ENCODE measurements at regions not wholly inside any gene's neighbourhood (a gene's known extent, or its start where the extent isn't known, plus 50 kb on each side); places are given as distances from the start of the nearest gene placed in this dataset.
"Not testable (repeated sequence)": the region's sequence is repeated elsewhere in the genome, so short reads cannot be mapped to it uniquely, and the experiment has no call there.

GRCh38 chr18:2147476-2148230 lies 423.7 kb downstream of the METTL4 start:
- POLR2A ChIA-PET (ENCODE audit: partially characterized antibody), result no interaction called here
- Histone ChIP-seq H3K4me1 (ENCODE audit: insufficient read depth, low read length) (no peaks in the 10 kb centered on the region), H3K27me3 (ENCODE audit: insufficient read depth, low read length) (no peaks in the 10 kb centered on the region), H3K27ac (ENCODE audit: low read depth, low read length) (no peak overlapping the region), H3K4me3 (ENCODE audit: low read length in 2 of 2) (no peak overlapping the region), H3K36me3 (ENCODE audit: insufficient read depth, low read length) (no peaks in the 10 kb centered on the region), H3K9me3 (ENCODE audit: control insufficient read depth in 1 of 2, low read length in 2 of 2) (no peaks in the 10 kb centered on the region)
- CTCF ChIA-PET (ENCODE audit: partially characterized antibody), result no interaction called here
- no peaks in the 10 kb centered on the region for H3K36me3 Mint-ChIP-seq
- H3K27ac Mint-ChIP-seq, result no peak overlapping the region
- intact Hi-C loops (cut with micrococcal nuclease), result no loop called here
- H3K4me1 Mint-ChIP-seq, result no peaks in the 10 kb centered on the region
- H3K9me3 Mint-ChIP-seq, result peaks cover 0 to 5% (median 0%) of the 10 kb centered on the region in 8 donors
- no peak overlapping the region for H3K4me3 Mint-ChIP-seq
- H3K27me3 Mint-ChIP-seq, result peaks cover 7 to 8% of the 10 kb centered on the region in 2 donors
- DNase-seq, result no peak

GRCh38 chr18:2148823-2149222 lies 422.5 kb downstream of the METTL4 start:
- Histone ChIP-seq H3K27me3 (ENCODE audit: insufficient read depth, low read length) (no peaks in the 10 kb centered on the region), H3K4me3 (ENCODE audit: low read length in 2 of 2) (no peak overlapping the region), H3K4me1 (ENCODE audit: insufficient read depth, low read length) (no peaks in the 10 kb centered on the region), H3K9me3 (ENCODE audit: control insufficient read depth in 1 of 2, low read length in 2 of 2) (no peaks in the 10 kb centered on the region), H3K27ac (ENCODE audit: low read depth, low read length) (no peak overlapping the region), H3K36me3 (ENCODE audit: insufficient read depth, low read length) (no peaks in the 10 kb centered on the region)
- CTCF ChIA-PET (ENCODE audit: partially characterized antibody), result no interaction called here
- POLR2A ChIA-PET (ENCODE audit: partially characterized antibody), result no interaction called here
- Mint-ChIP-seq H3K27me3 (peaks cover 5 to 11% of the 10 kb centered on the region in 2 donors), H3K4me1 (no peaks in the 10 kb centered on the region), H3K4me3 (no peak overlapping the region), H3K36me3 (no peaks in the 10 kb centered on the region), H3K9me3 (peaks cover 0 to 5% (median 0%) of the 10 kb centered on the region in 8 donors), H3K27ac (no peak overlapping the region)
- intact Hi-C loops (cut with micrococcal nuclease), result no loop called here
- no peak for DNase-seq

- CTCF ChIA-PET (ENCODE audit: partially characterized antibody), result no interaction called here
- Mint-ChIP-seq H3K36me3 (no peaks in the 10 kb centered on the region), H3K9me3 (peaks cover 0 to 4% (median 0%) of the 10 kb centered on the region in 8 donors), H3K27ac (no peak overlapping the region), H3K27me3 (peaks cover 7 to 9% of the 10 kb centered on the region in 2 donors), H3K4me1 (no peaks in the 10 kb centered on the region), H3K4me3 (no peak overlapping the region)
- POLR2A ChIA-PET (ENCODE audit: partially characterized antibody), result no interaction called here
- no peak overlapping the region for H3K27ac ChIP-seq (ENCODE audit: low read depth, low read length)
- intact Hi-C loops (cut with micrococcal nuclease), result no loop called here
- no peak overlapping the region for H3K4me3 ChIP-seq (ENCODE audit: low read length in 2 of 2)
- H3K36me3 ChIP-seq (ENCODE audit: insufficient read depth, low read length), result no peaks in the 10 kb centered on the region
- no peaks in the 10 kb centered on the region for H3K27me3 ChIP-seq (ENCODE audit: insufficient read depth, low read length)
- no peaks in the 10 kb centered on the region for H3K4me1 ChIP-seq (ENCODE audit: insufficient read depth, low read length)
- no peak for DNase-seq
- no peaks in the 10 kb centered on the region for H3K9me3 ChIP-seq (ENCODE audit: control insufficient read depth in 1 of 2, low read length in 2 of 2)
These were observed 420.7 kb downstream of the METTL4 start for GRCh38 chr18:2150566-2150965.

DNA sequence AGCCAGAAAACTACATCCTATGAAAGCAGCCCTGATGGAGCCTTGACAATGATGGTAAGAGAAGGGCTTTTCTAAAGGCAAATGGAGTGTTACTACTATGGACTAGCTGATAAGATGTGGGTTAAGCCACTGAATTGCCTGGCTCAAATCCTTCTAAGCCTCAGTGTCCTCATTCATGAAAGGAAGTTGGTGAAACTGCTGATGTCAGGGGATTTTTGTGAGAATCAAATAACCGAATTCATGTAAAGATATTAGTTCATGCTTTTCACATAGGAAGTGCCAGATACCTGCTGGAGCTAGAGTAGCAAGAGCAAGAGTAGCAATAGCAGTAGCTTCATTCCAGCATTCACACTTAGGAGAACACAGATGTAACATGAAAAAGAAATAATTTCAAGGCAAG lies 417.0 kb downstream of the METTL4 start:
- ChIA-PET POLR2A (ENCODE audit: partially characterized antibody) (no interaction called here), CTCF (ENCODE audit: partially characterized antibody) (no interaction called here)
- no peaks in the 10 kb centered on the region for H3K27me3 ChIP-seq (ENCODE audit: insufficient read depth, low read length)
- intact Hi-C loops (cut with micrococcal nuclease), result no loop called here
- no peaks in the 10 kb centered on the region for H3K4me1 ChIP-seq (ENCODE audit: insufficient read depth, low read length)
- Mint-ChIP-seq H3K9me3 (no peaks in the 10 kb centered on the region), H3K4me1 (no peaks in the 10 kb centered on the region), H3K27ac (no peak overlapping the region), H3K27me3 (peaks cover 2 to 7% of the 10 kb centered on the region in 2 donors), H3K36me3 (no peaks in the 10 kb centered on the region), H3K4me3 (no peak overlapping the region)
- no peak for DNase-seq
- H3K9me3 ChIP-seq (ENCODE audit: control insufficient read depth in 1 of 2, low read length in 2 of 2), result no peaks in the 10 kb centered on the region
- no peaks in the 10 kb centered on the region for H3K36me3 ChIP-seq (ENCODE audit: insufficient read depth, low read length)
- no peak overlapping the region for H3K4me3 ChIP-seq (ENCODE audit: low read length in 2 of 2)
- no peak overlapping the region for H3K27ac ChIP-seq (ENCODE audit: low read depth, low read length)

- Mint-ChIP-seq H3K4me3 (no peak overlapping the region), H3K27ac (no peak overlapping the region), H3K36me3 (no peaks in the 10 kb centered on the region), H3K4me1 (no peaks in the 10 kb centered on the region), H3K9me3 (peaks cover 0 to 2% (median 0%) of the 10 kb centered on the region in 8 donors), H3K27me3 (no peaks in the 10 kb centered on the region)
- ChIA-PET CTCF (ENCODE audit: partially characterized antibody) (interaction anchor here (0.6 kb wide), 1 partner anchor 1794 kb away, joined by 3 read pairs; no protein-coding TSS in a partner anchor), POLR2A (ENCODE audit: partially characterized antibody) (no interaction called here)
- intact Hi-C loops (cut with micrococcal nuclease), result no loop called here
- Histone ChIP-seq H3K27ac (ENCODE audit: low read depth, low read length) (no peak overlapping the region), H3K4me1 (ENCODE audit: insufficient read depth, low read length) (no peaks in the 10 kb centered on the region), H3K9me3 (ENCODE audit: control insufficient read depth in 1 of 2, low read length in 2 of 2) (no peaks in the 10 kb centered on the region), H3K36me3 (ENCODE audit: insufficient read depth, low read length) (no peaks in the 10 kb centered on the region), H3K27me3 (ENCODE audit: insufficient read depth, low read length) (no peaks in the 10 kb centered on the region), H3K4me3 (ENCODE audit: low read length in 2 of 2) (no peak overlapping the region)
- DNase-seq, result no peak
These were observed 406.4 kb downstream of the METTL4 start for GRCh38 chr18:2164644-2165550.

DNA sequence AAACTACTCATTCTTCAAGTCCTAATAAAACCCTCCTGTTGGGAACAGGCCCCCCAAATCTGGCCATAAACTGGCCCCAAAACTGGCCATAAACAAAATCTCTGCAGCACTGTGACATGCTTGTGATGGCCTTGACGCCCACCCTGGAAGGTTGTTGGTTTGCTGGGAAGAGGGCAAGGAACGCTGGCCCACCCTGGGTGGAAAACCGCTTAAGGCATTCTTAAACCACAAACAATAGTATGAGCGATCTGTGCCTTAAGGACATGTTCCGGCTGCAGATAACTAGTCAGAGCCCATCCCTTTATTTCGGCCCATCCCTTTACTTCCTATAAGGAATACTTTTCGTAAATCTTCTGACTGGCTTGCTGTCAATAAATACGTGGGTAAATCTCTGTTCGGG lies 404.4 kb downstream of the METTL4 start:
- H3K27me3 Mint-ChIP-seq; H3K27ac ChIP-seq (ENCODE audit: low read depth, low read length); H3K4me3 Mint-ChIP-seq; H3K9me3 ChIP-seq (ENCODE audit: control insufficient read depth in 1 of 2, low read length in 2 of 2); intact Hi-C loops (cut with micrococcal nuclease); CTCF ChIA-PET (ENCODE audit: partially characterized antibody); H3K9me3 Mint-ChIP-seq; H3K4me1 ChIP-seq (ENCODE audit: insufficient read depth, low read length); H3K4me1 Mint-ChIP-seq; H3K4me3 ChIP-seq (ENCODE audit: low read length in 2 of 2); H3K27ac Mint-ChIP-seq; H3K36me3 ChIP-seq (ENCODE audit: insufficient read depth, low read length); H3K27me3 ChIP-seq (ENCODE audit: insufficient read depth, low read length); POLR2A ChIA-PET (ENCODE audit: partially characterized antibody); H3K36me3 Mint-ChIP-seq: not testable (repeated sequence)
- DNase-seq, result peak in 1 of 5 donors; percentile 25

- H3K27ac Mint-ChIP-seq, result no peak overlapping the region
- Histone ChIP-seq H3K4me3 (ENCODE audit: low read length in 2 of 2) (no peak overlapping the region), H3K9me3 (ENCODE audit: control insufficient read depth in 1 of 2, low read length in 2 of 2) (no peaks in the 10 kb centered on the region), H3K4me1 (ENCODE audit: insufficient read depth, low read length) (no peaks in the 10 kb centered on the region), H3K27ac (ENCODE audit: low read depth, low read length) (no peak overlapping the region), H3K36me3 (ENCODE audit: insufficient read depth, low read length) (no peaks in the 10 kb centered on the region), H3K27me3 (ENCODE audit: insufficient read depth, low read length) (no peaks in the 10 kb centered on the region)
- intact Hi-C loops (cut with micrococcal nuclease), result no loop called here
- CTCF ChIA-PET (ENCODE audit: partially characterized antibody), result no interaction called here
- H3K27me3 Mint-ChIP-seq, result peaks cover 3% of the 10 kb centered on the region in 2 donors
- H3K4me3 Mint-ChIP-seq, result no peak overlapping the region
- no peak for DNase-seq
- no peaks in the 10 kb centered on the region for H3K4me1 Mint-ChIP-seq
- POLR2A ChIA-PET (ENCODE audit: partially characterized antibody), result no interaction called here
- H3K9me3 Mint-ChIP-seq, result peaks cover 0 to 2% (median 0%) of the 10 kb centered on the region in 8 donors
- no peaks in the 10 kb centered on the region for H3K36me3 Mint-ChIP-seq
These were observed 403.3 kb downstream of the METTL4 start for GRCh38 chr18:2168022-2168421.
